Smooth muscle cell of the brain vasculature (primary cell): ENCODE measurements at regions not wholly inside any gene's neighbourhood (a gene's known extent, or its start where the extent isn't known, plus 50 kb on each side); places are given as distances from the start of the nearest gene placed in this dataset.
"Not testable (repeated sequence)": the region's sequence is repeated elsewhere in the genome, so short reads cannot be mapped to it uniquely, and the experiment has no call there.

Source experiments
- DNase-seq: peaks from one replicate; pipeline ENCODE4 v3.0.0-alpha.2; 2012; ENCODE audit warnings: low read depth, low spot score

DNA sequence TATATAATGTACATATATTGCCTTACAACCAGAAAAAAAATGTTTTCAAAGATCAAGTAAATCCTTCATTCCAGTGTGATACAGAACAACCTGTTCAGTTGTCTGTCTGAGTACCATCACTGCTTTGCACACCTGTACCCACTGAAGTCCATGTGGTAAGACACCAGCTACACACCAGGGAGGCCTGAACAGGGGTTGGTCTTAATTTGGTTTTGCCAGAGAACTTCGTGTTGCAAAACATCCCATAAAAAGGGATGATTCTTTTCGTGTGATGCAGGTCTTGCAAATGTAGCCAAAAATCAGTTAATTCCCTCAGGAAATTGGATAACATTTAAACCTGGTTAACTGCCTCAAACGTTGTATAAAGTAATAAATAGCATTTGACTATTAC lies 73.7 kb upstream of the SLC1A4 start:
- DNase-seq: no peak

DNA sequence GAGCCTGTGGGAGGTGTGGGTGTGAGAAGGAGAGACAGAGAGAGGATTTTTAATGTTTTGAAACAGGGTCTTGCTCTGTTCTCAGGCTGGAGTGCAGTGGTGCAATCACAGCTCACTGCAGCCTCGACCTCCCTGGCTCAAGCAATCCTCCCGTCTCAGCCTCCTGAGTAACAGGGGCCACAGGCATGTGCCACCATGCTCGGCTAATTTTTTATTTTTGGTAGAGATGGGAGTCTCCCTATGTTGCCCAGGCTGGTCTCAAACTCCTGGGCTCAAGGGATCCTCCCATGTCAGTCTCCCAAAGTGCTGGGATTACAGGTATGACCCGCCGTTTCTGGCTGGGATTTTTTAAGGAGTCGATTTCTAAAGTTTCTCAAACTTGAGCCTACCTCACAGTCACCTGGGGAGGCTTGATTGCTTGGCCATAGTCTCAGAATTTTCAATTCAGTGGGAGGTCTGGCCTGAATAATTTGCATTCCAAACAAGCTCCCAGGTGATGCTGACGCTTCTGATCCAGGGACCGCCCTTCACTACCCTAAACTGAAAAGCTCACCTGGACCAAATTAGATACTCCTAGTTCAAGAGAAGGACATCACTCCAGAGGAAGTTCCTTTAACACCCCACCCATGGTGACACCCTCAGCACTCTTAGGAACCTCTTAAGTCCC lies 70.8 kb upstream of the SLC1A4 start:
- no peak for DNase-seq

DNA sequence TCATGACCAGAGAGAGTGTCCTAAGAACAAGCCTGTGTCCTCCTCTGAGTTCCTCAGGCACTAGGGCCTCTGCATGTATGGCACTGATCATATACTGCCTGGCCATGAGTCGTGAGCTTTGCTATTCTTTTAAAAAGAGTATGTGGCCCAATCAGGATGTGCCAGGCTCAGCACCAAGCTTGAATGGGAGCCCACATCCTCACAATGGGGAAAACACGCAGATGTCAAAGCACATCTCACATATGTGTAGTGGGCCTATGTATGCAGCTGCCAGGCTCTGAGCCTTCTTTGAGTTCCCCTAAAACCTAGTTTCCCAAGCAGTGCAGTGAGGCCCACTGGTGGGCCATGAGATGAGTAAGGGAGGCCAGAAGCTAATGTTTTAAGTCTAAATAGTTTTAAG lies 69.9 kb upstream of the SLC1A4 start:
- no peak for DNase-seq

DNA sequence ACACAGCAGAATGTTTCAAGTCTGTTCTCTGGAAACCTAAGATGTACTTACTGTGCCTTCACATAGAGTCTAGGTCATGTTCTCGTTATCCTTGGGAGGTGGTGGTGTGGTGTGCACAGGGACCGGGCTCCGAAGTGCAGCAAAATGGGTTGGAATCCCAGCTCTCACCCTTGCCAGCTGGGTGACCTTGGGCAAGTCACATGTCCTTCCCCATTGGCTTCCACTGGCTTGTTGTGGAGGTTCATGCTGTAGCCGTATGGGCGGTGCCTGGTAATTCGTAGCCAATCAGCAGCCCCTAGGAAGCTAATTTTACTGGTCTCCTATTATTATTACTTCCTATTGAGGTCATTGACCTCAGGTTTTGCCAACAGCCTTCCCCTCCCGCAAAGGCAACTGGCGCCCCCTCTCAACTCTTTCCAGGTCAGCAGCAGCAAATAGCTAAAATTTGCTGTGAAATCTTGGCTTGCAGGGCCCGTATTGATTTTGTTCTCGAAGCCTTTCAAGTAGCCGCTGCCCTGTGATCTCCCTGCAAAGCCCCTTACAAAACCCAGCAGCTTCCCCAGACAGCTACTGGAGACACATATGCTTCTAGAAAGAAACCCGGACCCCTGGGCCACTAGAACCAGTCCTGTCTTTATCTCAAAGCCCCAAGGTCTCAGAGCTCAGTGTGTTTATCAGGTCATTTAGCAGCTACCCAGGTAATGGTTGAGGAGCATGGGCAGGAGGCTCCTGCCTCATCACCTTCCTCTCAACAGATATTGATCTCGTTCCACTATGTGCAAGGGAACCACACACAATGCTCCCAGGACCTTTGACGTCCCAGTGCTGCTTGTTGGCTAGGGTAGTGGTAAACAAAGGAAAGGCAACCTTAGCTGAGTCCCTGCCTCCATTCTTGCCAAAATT lies 66.5 kb upstream of the SLC1A4 start:
- DNase-seq: no peak

GRCh38 chr2:64923385-64923710 lies 65.9 kb upstream of the SLC1A4 start:
- no peak for DNase-seq

GRCh38 chr2:64924170-64924934 lies 64.8 kb upstream of the SLC1A4 start:
- no peak for DNase-seq

GRCh38 chr2:64925930-64926722 lies 63.1 kb upstream of the SLC1A4 start:
- DNase-seq: not testable (repeated sequence)

- no peak for DNase-seq
These were observed 60.4 kb upstream of the SLC1A4 start for GRCh38 chr2:64928813-64929212.

GRCh38 chr2:64929333-64929732 lies 59.9 kb upstream of the SLC1A4 start:
- DNase-seq: no peak

DNA sequence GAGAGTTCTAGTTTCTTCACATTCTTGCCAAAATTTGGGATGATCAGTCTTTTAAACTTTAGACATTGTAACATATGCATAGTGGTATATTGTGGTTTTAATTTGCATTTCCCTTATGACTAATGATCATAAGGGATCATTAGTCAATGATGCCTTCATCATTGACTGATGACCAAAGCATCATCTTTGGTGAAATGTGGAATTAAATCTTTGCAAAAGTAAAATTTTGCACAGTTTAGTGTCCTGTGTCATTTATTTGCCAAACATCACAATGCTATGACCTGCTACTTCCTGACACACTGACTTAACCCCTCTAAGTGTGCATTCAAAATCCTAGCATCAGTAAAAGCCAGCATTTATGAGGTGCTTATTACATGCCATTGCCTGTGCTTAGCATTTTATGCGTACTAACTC lies 58.9 kb upstream of the SLC1A4 start:
- no peak for DNase-seq

- no peak for DNase-seq
These were observed 57.7 kb upstream of the SLC1A4 start for GRCh38 chr2:64931246-64932115.

GRCh38 chr2:64932116-64932370 lies 57.2 kb upstream of the SLC1A4 start:
- DNase-seq: no peak

GRCh38 chr2:64932371-64933216 lies 56.6 kb upstream of the SLC1A4 start:
- no peak for DNase-seq

DNA sequence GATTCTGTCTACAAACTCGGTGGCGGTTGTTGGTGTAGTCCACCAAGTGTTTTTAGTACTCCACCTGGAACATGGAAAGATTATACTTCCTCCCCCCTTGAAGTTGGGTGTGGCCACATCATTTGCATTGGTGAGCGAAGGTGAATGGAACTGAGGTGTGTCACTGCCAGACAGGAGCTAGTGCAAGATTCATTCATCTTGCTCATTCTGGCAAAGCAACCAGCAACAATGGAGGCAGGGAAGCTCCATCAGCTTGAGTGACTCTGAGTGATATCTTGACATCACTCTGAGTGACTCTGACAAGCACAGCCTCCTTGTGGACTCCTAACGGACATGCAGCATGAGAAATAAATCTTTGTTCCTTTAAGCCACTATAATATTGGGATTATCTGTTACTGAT lies 54.7 kb upstream of the SLC1A4 start:
- DNase-seq: no peak

DNA sequence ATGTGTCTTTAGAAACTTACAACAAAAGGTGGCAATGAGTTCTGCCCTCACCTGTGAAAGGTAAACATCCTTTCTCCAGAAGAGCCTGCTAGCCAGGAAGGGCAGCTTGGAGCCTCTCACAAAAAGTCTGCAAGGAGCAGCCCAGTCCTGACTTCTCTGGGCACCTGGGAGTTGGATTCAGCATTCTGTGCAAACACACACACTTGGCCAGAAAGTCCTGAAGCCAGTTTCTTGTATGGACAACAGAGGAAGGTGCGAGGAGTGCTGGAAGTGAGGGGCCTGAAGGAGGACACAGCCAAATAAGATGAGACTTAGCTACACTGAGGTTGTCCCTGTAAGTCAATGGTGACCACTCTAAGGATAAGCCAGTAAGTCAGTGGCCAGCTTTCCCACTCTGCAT lies 52.4 kb upstream of the SLC1A4 start:
- DNase-seq: no peak

DNA sequence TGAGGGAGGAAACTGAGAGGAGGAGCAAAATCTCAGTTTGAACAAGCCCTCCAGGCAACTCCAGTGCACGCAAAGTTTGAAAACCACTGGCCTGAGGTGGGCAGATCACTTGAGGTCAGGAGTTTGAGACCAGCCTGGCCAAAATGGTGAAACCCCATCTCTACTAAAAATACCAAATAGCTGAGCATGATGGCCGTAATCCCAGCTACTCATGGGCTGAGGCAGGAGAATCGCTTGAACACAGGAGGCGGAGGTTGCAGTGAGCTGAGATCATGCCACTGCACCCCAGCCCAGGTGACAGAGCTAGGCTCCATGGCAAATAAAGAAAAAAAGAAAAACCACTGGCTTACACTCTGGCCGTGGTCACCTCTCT lies 51.9 kb upstream of the SLC1A4 start:
- DNase-seq: not testable (repeated sequence)

- DNase-seq: no peak
These were observed 51.3 kb upstream of the SLC1A4 start for GRCh38 chr2:64937687-64938491.

DNA sequence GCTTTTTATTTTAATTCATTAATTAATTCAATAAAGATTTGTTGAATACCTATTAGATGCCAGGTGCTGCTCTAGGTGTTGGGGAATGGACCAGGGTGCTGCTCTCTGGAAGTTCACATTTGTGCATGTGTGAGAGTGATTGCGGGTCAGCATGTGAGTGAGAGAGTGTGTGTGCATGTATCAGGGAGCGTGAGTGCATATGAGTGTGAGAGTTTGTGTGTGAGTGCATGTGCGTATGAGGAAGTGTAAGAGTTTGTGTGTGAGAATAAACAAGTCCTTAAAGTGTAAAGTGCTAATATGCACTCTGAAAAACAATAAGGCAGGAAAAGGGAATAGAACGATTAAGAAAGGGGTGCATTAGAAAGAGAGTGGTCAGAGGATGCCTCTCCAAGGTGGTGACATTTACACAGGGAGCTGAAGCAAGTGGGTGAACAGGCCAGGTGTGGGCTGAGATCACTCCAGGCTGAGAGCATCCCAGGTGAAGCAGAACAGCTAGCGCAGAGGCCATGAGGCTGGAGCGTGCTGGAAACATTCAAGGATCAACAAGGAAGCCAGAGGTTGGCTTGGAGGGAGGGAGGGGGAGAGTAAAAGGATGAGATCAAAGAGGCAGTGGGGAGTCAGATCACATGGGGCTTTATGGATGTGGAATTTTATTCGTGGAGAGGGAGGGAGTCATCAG lies 50.5 kb upstream of the SLC1A4 start:
- DNase-seq: no peak
